OCI-LY1 (cell line): ENCODE measurements at regions not wholly inside any gene's neighbourhood (a gene's known extent, or its start where the extent isn't known, plus 50 kb on each side); places are given as distances from the start of the nearest gene placed in this dataset.

Experiments used
- EZH2 ChIP-seq: fragments of 200-600 bp; sonication (generic), shearing (Covaris generic); IDR thresholded peaks from 2 replicates; pipeline ENCODE4 v1.8.0; 2017; ENCODE audit warnings: borderline replicate concordance, mixed run types, mild to moderate bottlenecking, antibody characterized with exemption, low read length, moderate library complexity, mixed read lengths
- TF ChIP-seq, protein P1 (sequence below): fragments of 200-600 bp; sonication (generic), shearing (Covaris generic); IDR thresholded peaks from 2 replicates; pipeline ENCODE4 v1.5.1; 2017; ENCODE audit warnings: mild to moderate bottlenecking, antibody characterized with exemption, low read length, moderate library complexity, mixed read lengths

DNA sequence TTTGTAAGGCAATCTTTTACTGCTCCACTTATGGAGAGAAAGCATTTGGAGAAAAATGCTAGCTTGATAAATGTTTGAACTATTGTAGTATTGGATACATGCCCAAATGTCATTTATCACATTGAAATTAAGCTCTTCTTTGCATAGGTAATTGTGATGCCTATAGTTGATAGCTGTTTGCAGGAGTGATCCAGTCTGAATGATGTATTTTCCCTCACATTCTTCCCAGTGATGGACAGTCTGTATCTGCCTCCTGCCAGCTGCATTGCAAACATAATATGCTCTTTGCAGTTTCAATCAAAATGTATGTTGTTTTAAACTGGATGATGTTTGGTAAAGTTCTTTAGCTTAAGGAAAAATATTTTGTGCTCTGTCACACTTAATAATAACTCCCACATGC is 89.8 kb downstream of the EDNRB start:
- TF ChIP-seq, protein P1, sequence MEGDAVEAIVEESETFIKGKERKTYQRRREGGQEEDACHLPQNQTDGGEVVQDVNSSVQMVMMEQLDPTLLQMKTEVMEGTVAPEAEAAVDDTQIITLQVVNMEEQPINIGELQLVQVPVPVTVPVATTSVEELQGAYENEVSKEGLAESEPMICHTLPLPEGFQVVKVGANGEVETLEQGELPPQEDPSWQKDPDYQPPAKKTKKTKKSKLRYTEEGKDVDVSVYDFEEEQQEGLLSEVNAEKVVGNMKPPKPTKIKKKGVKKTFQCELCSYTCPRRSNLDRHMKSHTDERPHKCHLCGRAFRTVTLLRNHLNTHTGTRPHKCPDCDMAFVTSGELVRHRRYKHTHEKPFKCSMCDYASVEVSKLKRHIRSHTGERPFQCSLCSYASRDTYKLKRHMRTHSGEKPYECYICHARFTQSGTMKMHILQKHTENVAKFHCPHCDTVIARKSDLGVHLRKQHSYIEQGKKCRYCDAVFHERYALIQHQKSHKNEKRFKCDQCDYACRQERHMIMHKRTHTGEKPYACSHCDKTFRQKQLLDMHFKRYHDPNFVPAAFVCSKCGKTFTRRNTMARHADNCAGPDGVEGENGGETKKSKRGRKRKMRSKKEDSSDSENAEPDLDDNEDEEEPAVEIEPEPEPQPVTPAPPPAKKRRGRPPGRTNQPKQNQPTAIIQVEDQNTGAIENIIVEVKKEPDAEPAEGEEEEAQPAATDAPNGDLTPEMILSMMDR, result no peak
- no peak for TF ChIP-seq EZH2
